HEK293 (cell line): ENCODE measurements at regions not wholly inside any gene's neighbourhood (a gene's known extent, or its start where the extent isn't known, plus 50 kb on each side); places are given as distances from the start of the nearest gene placed in this dataset.
A peak's percentile ranks its signal among the peaks of the same experiment; 100 is the strongest.

Source experiments
- CTCF ChIA-PET: fragments of 350-600 bp; formaldehyde crosslinking; extraction: SDS; loops from one replicate; lab custom pipeline; 2021; ENCODE audit warnings: antibody characterized with exemption; lab: Yijun Ruan, JAX
- POLR2A ChIA-PET: fragments of 300-600 bp; formaldehyde crosslinking; extraction: SDS; loops from one replicate; lab custom pipeline; 2020; ENCODE audit warnings: antibody characterized with exemption, inconsistent platforms; lab: Yijun Ruan, JAX
- H3K27ac ChIP-seq: fragments of 200-500 bp; sonication (Bioruptor generic); 2 replicates; pipeline ENCODE4 v1.5.1; 2014; ENCODE audit warnings: low read depth, low read length, control low read depth, inconsistent platforms; ENCODE audit errors: extremely low read depth
- H3K36me3 ChIP-seq, 2 experiments: fragments of 200-500 bp in 1 of 2; sonication (Bioruptor generic) in 1 of 2; 1 replicate in 1 of 2; 2 replicates in 1 of 2; pipeline ENCODE4 v1.5.1; 2014 to 2017; ENCODE audit warnings: inconsistent platforms in 2 of 2, low read length in 2 of 2; ENCODE audit not compliant: control insufficient read depth in 2 of 2, insufficient read depth in 1 of 2
- H3K4me1 ChIP-seq: fragments of 200-500 bp; sonication (Bioruptor generic); 2 replicates; pipeline ENCODE4 v1.5.1; 2014; ENCODE audit warnings: mild to moderate bottlenecking, low read length, inconsistent platforms; ENCODE audit not compliant: control insufficient read depth, insufficient read depth
- H3K4me3 ChIP-seq: 2 replicates; pipeline ENCODE4 v1.5.1; 2011; ENCODE audit warnings: low read depth, mild to moderate bottlenecking, control low read depth, low read length, moderate library complexity
- H3K9me3 ChIP-seq: fragments of 200-500 bp; sonication (Bioruptor generic); 2 replicates; pipeline ENCODE4 v1.5.1; 2014; ENCODE audit warnings: low read depth, low read length, inconsistent platforms; ENCODE audit not compliant: control insufficient read depth, insufficient read depth
- EGR2 ChIP-seq: fragments of 450-650 bp; formaldehyde crosslinking; IDR thresholded peaks from 2 replicates; pipeline ENCODE4 v1.5.1; 2016; ENCODE audit warnings: low read depth, missing biosample characterization, missing genetic modification characterization
- TRIM28 ChIP-seq: IDR thresholded peaks from 2 replicates; pipeline ENCODE4 v1.6.1; 2011; ENCODE audit warnings: low read length, control low read depth, borderline replicate concordance
- ZBTB8A ChIP-seq: fragments of 450-650 bp; formaldehyde crosslinking; IDR thresholded peaks from 2 replicates; pipeline ENCODE4 v1.5.1; 2016; ENCODE audit warnings: missing biosample characterization, missing genetic modification characterization
- ZFHX2 ChIP-seq: fragments of 450-650 bp; formaldehyde crosslinking; conservative IDR thresholded peaks from 2 replicates; pipeline ENCODE4 v1.5.1; 2016; ENCODE audit warnings: missing biosample characterization, missing genetic modification characterization
- ZFP37 ChIP-seq: fragments of 450-650 bp; formaldehyde crosslinking; IDR thresholded peaks from 2 replicates; pipeline ENCODE4 v1.5.1; 2016; ENCODE audit warnings: missing biosample characterization, missing genetic modification characterization
- ZNF10 ChIP-seq: fragments of 450-650 bp; formaldehyde crosslinking; IDR thresholded peaks from 2 replicates; pipeline ENCODE4 v1.5.1; 2017; ENCODE audit warnings: missing biosample characterization, missing genetic modification characterization
- ZNF114 ChIP-seq: fragments of 450-650 bp; formaldehyde crosslinking; IDR thresholded peaks from 2 replicates; pipeline ENCODE4 v1.5.0; 2017; ENCODE audit warnings: missing biosample characterization, missing genetic modification characterization
- ZNF138 ChIP-seq: fragments of 450-650 bp; formaldehyde crosslinking; IDR thresholded peaks from 2 replicates; pipeline ENCODE4 v1.5.1; 2016; ENCODE audit warnings: missing biosample characterization, missing genetic modification characterization, borderline replicate concordance
- ZNF140 ChIP-seq: fragments of 450-650 bp; formaldehyde crosslinking; IDR thresholded peaks from 2 replicates; pipeline ENCODE4 v1.5.1; 2016; ENCODE audit warnings: missing biosample characterization, missing genetic modification characterization
- ZNF146 ChIP-seq: fragments of 450-650 bp; formaldehyde crosslinking; IDR thresholded peaks from 2 replicates; pipeline ENCODE4 v1.5.1; 2016; ENCODE audit warnings: missing biosample characterization, missing genetic modification characterization
- ZNF155 ChIP-seq: fragments of 450-650 bp; formaldehyde crosslinking; IDR thresholded peaks from 2 replicates; pipeline ENCODE4 v1.5.1; 2016; ENCODE audit warnings: missing biosample characterization, missing genetic modification characterization
- ZNF202 ChIP-seq: fragments of 450-650 bp; formaldehyde crosslinking; IDR thresholded peaks from 2 replicates; pipeline ENCODE4 v1.5.1; 2016; ENCODE audit warnings: missing biosample characterization, missing genetic modification characterization, borderline replicate concordance
- ZNF214 ChIP-seq: fragments of 450-650 bp; formaldehyde crosslinking; IDR thresholded peaks from 2 replicates; pipeline ENCODE4 v1.5.1; 2017; ENCODE audit warnings: missing biosample characterization, mild to moderate bottlenecking, missing genetic modification characterization, borderline replicate concordance
- ZNF324 ChIP-seq: fragments of 450-650 bp; formaldehyde crosslinking; IDR thresholded peaks from 2 replicates; pipeline ENCODE4 v1.5.1; 2016; ENCODE audit warnings: missing biosample characterization, missing genetic modification characterization
- ZNF335 ChIP-seq: fragments of 450-650 bp; formaldehyde crosslinking; conservative IDR thresholded peaks from 2 replicates; pipeline ENCODE4 v1.5.1; 2016; ENCODE audit warnings: missing biosample characterization, missing genetic modification characterization
- ZNF449 ChIP-seq: fragments of 450-650 bp; formaldehyde crosslinking; IDR thresholded peaks from 2 replicates; pipeline ENCODE4 v1.5.1; 2017; ENCODE audit warnings: missing biosample characterization, mild to moderate bottlenecking, missing genetic modification characterization, moderate library complexity
- ZNF488 ChIP-seq: fragments of 450-650 bp; formaldehyde crosslinking; IDR thresholded peaks from 2 replicates; pipeline ENCODE4 v1.5.1; 2016; ENCODE audit warnings: missing biosample characterization, missing genetic modification characterization
- ZNF510 ChIP-seq: fragments of 450-650 bp; formaldehyde crosslinking; IDR thresholded peaks from 2 replicates; pipeline ENCODE4 v1.5.1; 2018; ENCODE audit warnings: mild to moderate bottlenecking, missing genetic modification characterization, missing biosample characterization; ENCODE audit not compliant: insufficient replicate concordance
- ZNF555 ChIP-seq: fragments of 450-650 bp; formaldehyde crosslinking; conservative IDR thresholded peaks from 2 replicates; pipeline ENCODE4 v1.5.1; 2017; ENCODE audit warnings: missing biosample characterization, mild to moderate bottlenecking, missing genetic modification characterization, inconsistent platforms
- ZNF571 ChIP-seq: fragments of 450-650 bp; formaldehyde crosslinking; IDR thresholded peaks from 2 replicates; pipeline ENCODE4 v1.5.0; 2017; ENCODE audit warnings: missing biosample characterization, missing genetic modification characterization
- ZNF626 ChIP-seq: fragments of 450-650 bp; sonication (Bioruptor Pico); formaldehyde crosslinking; IDR thresholded peaks from 2 replicates; pipeline ENCODE4 v1.5.1; 2018; ENCODE audit warnings: missing biosample characterization, missing genetic modification characterization, inconsistent platforms
- ZNF791 ChIP-seq: fragments of 450-650 bp; formaldehyde crosslinking; IDR thresholded peaks from 2 replicates; pipeline ENCODE4 v1.5.1; 2016; ENCODE audit warnings: missing biosample characterization, missing genetic modification characterization
- ZNF837 ChIP-seq: fragments of 450-650 bp; formaldehyde crosslinking; IDR thresholded peaks from 2 replicates; pipeline ENCODE4 v1.5.1; 2016; ENCODE audit warnings: missing biosample characterization, missing genetic modification characterization
- TF ChIP-seq, protein P1 (sequence below): fragments of 450-650 bp; formaldehyde crosslinking; IDR thresholded peaks from 2 replicates; pipeline ENCODE4 v1.5.1; 2016; ENCODE audit warnings: missing biosample characterization, missing genetic modification characterization
- TF ChIP-seq, protein P2 (sequence below): fragments of 450-650 bp; formaldehyde crosslinking; IDR thresholded peaks from 2 replicates; pipeline ENCODE4 v1.5.1; 2016; ENCODE audit warnings: missing biosample characterization, missing genetic modification characterization
- TF ChIP-seq, protein P3 (sequence below): fragments of 450-650 bp; formaldehyde crosslinking; IDR thresholded peaks from 2 replicates; pipeline ENCODE4 v1.5.1; 2016; ENCODE audit warnings: missing biosample characterization, missing genetic modification characterization, borderline replicate concordance

GRCh38 chr11:45021692-45022141 lies 71.0 kb upstream of the TP53I11 start:
- H3K9me3 ChIP-seq, result no peaks in the 10 kb centered on the region
- H3K36me3 ChIP-seq, result no peaks in the 10 kb centered on the region
- TF ChIP-seq, protein P1, sequence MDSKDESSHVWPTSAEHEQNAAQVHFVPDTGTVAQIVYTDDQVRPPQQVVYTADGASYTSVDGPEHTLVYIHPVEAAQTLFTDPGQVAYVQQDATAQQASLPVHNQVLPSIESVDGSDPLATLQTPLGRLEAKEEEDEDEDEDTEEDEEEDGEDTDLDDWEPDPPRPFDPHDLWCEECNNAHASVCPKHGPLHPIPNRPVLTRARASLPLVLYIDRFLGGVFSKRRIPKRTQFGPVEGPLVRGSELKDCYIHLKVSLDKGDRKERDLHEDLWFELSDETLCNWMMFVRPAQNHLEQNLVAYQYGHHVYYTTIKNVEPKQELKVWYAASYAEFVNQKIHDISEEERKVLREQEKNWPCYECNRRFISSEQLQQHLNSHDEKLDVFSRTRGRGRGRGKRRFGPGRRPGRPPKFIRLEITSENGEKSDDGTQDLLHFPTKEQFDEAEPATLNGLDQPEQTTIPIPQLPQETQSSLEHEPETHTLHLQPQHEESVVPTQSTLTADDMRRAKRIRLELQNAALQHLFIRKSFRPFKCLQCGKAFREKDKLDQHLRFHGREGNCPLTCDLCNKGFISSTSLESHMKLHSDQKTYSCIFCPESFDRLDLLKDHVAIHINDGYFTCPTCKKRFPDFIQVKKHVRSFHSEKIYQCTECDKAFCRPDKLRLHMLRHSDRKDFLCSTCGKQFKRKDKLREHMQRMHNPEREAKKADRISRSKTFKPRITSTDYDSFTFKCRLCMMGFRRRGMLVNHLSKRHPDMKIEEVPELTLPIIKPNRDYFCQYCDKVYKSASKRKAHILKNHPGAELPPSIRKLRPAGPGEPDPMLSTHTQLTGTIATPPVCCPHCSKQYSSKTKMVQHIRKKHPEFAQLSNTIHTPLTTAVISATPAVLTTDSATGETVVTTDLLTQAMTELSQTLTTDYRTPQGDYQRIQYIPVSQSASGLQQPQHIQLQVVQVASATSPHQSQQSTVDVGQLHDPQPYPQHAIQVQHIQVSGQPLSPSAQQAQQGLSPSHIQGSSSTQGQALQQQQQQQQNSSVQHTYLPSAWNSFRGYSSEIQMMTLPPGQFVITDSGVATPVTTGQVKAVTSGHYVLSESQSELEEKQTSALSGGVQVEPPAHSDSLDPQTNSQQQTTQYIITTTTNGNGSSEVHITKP, result peak; percentile 58
- TF ChIP-seq ZFHX2, result peak; percentile 21; the same call in 1 of the 2 replicates
- no peak for TF ChIP-seq ZNF837
- no peak for TF ChIP-seq ZNF571 (tag by site-specific recombination)
- no peak for TF ChIP-seq ZBTB8A (tag by site-specific recombination)
- TF ChIP-seq ZNF214, result no peak
- TF ChIP-seq ZNF324, result no peak
- no peak for TF ChIP-seq ZNF202 (tag by site-specific recombination)
- TF ChIP-seq ZNF155 (tag by site-specific recombination), result no peak
- no peak for TF ChIP-seq ZNF555
- TF ChIP-seq, protein P2, sequence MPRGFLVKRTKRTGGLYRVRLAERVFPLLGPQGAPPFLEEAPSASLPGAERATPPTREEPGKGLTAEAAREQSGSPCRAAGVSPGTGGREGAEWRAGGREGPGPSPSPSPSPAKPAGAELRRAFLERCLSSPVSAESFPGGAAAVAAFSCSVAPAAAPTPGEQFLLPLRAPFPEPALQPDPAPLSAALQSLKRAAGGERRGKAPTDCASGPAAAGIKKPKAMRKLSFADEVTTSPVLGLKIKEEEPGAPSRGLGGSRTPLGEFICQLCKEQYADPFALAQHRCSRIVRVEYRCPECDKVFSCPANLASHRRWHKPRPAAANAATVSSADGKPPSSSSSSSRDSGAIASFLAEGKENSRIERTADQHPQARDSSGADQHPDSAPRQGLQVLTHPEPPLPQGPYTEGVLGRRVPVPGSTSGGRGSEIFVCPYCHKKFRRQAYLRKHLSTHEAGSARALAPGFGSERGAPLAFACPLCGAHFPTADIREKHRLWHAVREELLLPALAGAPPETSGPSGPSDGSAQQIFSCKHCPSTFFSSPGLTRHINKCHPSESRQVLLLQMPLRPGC (tag by site-specific recombination), result no peak
- 0 out of 2 replicates have a peak, but pooled peaks have one; percentile 12 for TF ChIP-seq TRIM28
- no peak for TF ChIP-seq ZNF114 (tag by site-specific recombination)
- no peak for TF ChIP-seq ZNF335 (tag by site-specific recombination)
- TF ChIP-seq ZFP37 (tag by site-specific recombination), result no peak
- no peak for TF ChIP-seq ZNF510 (tag by site-specific recombination)
- TF ChIP-seq ZNF10 (tag by site-specific recombination), result no peak
- no peak for TF ChIP-seq ZNF138 (tag by site-specific recombination)
- TF ChIP-seq ZNF146 (tag by site-specific recombination), result no peak
- TF ChIP-seq ZNF140 (tag by site-specific recombination), result no peak
- 0 out of 2 replicates have a peak, but pooled peaks have one; percentile 6 for TF ChIP-seq EGR2 (tag by site-specific recombination)
- no peak for TF ChIP-seq ZNF791 (tag by site-specific recombination)
- TF ChIP-seq, protein P3, sequence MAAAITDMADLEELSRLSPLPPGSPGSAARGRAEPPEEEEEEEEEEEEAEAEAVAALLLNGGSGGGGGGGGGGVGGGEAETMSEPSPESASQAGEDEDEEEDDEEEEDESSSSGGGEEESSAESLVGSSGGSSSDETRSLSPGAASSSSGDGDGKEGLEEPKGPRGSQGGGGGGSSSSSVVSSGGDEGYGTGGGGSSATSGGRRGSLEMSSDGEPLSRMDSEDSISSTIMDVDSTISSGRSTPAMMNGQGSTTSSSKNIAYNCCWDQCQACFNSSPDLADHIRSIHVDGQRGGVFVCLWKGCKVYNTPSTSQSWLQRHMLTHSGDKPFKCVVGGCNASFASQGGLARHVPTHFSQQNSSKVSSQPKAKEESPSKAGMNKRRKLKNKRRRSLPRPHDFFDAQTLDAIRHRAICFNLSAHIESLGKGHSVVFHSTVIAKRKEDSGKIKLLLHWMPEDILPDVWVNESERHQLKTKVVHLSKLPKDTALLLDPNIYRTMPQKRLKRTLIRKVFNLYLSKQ (tag by site-specific recombination), result no peak
- TF ChIP-seq ZNF626 (tag by site-specific recombination), result no peak
- no peak for TF ChIP-seq ZNF488 (tag by site-specific recombination)
- peak; percentile 71 for TF ChIP-seq ZNF449 (tag by site-specific recombination)
- ChIA-PET POLR2A (no interaction called here), CTCF (interaction anchor here (1.6 to 2.9 kb wide), 2 partner anchors 83 to 85 kb away, joined by 3 to 14 read pairs; no protein-coding TSS in a partner anchor)
- no peak overlapping the region for H3K4me3 ChIP-seq
- H3K27ac ChIP-seq, result no peak overlapping the region
- H3K4me1 ChIP-seq, result no peaks in the 10 kb centered on the region; the same call in 1 of the 2 replicates
